SKM-1 treated with dmso at 0.1 percent for 144 hours (cell line): ENCODE measurements at regions not wholly inside any gene's neighbourhood (a gene's known extent, or its start where the extent isn't known, plus 50 kb on each side); places are given as distances from the start of the nearest gene placed in this dataset.

Experiments
- DNase-seq: peaks from one replicate; lab custom pipeline; 2025; ENCODE audit not compliant: unreplicated experiment; lab: John Stamatoyannopoulos, UW

DNA sequence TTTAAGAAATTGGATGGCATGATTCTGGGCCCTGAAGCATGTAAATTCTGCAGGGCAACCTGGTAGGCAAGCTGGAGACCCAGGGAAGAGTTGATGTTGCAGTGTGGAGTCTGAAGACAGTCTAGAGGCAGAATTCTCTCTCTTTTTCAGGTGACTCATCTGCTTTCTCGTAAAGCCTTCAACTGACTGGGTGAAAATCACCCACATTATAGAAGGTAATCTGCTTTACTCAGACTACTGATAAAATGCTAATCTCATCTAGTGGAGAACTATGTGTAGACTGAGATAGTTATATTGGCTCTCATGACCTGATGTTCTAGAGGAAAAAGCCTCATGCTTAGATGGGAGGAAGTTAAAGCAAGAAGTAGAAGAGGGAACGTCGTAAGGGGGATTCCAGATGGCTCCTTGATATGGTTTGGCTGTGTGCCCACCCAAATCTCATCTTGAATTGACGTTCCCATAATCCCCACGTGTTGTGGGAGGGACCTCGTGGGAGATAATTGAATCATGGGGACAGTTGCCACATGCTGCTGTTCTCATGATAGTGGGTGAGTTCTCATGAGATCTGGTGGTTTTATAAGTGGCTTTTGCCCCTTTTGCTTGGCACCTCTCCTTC, 723.8 kb downstream of the BCL11B start:
- no peak for DNase-seq

DNA sequence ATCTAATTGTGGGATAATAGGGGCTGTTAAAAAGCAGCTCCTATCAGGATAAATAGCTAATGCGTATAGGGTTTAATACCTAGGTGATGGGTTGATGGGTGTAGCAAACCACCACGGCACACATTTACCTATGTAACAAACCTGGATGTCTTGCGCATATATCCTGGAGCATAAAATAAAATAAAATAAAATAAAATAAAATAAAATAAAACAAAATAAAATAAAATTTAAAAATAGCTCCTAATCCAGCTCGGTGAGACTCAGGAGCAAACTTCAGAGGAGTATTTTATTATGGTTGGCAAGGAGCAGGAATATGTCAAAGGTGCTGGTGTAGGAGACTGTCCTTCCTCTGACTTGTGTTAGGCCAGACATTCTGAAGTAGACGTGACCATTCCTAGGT, 721.0 kb downstream of the BCL11B start:
- no peak for DNase-seq

DNA sequence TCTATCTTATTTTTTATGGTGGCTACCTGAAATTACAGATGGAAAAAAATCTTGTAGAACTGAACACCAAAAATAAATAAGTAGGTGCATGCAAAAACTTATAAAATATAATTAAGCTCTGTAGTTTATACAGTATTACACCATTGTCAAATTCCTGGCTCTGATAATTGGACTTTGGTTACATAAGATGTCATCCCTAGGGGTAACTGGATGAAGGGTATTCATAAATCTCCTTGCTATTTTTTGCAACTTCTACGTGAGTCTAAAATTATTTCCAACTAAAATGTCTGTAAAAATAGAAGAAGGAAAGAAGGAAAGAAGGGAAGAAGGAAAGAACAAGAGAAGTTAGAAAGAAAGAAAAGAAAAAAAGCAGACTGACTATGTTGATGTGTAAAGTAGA, 716.6 kb downstream of the BCL11B start:
- no peak for DNase-seq

DNA sequence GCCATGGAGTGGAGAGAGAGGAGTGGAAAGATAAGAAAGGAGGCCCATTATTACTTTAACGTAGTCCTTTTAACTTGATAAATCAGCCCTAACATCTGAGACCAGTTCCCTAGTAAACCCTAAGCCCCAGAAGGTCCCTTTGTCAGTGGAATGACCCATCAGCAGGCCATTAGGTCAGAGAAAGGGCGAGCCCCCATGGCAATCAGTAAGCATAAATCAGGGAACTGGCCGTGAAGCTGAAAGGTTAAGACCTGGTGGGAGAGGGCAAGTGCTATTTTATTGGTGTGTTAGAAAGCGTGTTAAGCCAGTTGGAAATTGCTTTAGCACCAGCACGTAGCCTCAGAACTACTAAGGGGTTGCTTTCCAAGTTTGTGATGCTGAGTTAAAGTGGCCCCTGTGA, 708.0 kb downstream of the BCL11B start:
- no peak for DNase-seq

DNA sequence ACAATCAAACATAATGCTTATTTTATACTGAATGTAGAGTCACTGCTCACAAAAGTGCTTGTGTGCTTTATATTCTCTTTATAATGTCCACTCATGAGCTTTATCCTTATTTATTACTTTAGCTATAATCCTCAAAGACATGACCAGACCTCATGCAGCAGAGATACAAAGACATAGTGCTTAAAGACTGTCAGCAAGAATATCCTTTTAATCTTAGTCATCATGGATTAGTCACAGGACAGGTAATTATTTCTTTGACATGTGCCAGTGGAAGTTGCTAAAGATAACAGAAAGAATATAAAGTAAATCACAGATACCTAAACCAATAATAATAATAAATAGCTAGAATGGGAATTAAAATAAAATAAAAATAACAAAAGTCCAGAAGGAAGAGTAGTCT, 707.5 kb downstream of the BCL11B start:
- DNase-seq, result no peak

DNA sequence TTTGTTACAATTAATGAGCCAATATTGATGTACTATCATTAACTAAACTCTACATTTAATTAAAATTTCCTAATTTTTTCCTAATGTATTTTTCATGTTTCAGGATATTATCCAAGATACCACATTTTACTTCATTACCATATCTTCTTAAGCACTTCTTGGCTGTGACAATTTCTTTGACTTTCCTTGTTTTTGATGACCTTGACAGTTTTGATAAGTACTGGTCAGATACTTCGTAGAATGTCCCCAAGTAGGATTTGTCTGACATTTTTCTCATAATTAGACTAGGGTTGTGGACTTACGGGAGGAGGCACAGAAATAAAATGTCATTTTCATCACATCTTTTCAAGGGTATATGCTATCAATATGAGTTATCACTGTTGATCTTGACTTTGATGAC, 700.9 kb downstream of the BCL11B start:
- DNase-seq, result no peak

DNA sequence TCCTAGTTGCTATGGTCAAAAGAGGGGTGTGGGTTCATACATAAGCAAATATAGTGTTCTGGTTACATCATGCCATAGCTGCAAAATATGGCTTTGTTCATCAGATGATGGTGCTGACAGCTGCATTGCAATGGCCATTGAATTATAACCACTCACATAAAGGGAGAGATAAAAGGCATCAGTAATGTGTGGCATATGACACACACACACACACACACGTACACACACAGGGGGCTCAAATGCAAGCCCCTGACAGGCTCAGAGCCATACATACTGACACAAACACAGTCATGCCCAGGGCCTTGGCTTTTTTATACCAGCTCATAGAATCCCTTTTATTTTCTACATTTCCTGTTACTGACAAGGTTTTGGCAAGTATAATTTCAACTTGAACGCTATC, 698.9 kb downstream of the BCL11B start:
- no peak for DNase-seq

DNA sequence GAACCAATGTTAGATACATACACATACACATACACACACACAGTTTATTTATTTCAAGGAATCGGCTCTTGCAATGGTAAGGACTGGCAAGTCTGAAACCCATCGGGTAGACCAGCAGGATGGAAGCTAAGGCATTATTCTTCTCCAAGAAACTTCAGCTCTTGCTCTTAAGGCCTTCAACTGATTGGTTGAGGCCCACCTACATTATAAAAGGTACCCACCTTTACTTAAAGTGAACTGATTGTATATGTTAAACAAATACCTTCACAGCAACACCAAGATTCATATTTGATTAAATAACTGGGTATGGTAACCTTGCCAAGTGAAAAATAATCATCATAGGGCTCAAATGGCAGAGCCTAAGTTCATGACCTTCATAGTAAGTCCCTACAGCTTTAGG, 695.5 kb downstream of the BCL11B start:
- DNase-seq, result no peak

DNA sequence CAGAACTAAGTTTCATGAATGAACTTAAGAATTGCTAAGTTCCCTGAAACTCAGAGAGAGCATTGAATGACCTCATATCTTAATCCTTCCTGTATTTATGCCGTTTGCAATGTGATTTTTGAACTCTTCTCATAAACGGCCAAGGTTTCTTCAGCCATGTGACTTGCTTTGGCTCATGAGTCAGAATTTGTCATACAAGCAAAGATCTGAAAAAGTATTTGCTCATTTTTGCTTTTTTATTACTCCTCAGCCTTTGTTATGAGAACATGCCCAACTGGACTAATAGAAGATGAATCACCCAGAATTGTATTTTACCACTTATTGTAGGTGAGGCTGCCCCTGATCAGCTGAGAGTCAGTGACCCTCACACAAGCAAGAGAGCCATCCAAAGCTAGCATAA, 693.8 kb downstream of the BCL11B start:
- DNase-seq, result no peak

DNA sequence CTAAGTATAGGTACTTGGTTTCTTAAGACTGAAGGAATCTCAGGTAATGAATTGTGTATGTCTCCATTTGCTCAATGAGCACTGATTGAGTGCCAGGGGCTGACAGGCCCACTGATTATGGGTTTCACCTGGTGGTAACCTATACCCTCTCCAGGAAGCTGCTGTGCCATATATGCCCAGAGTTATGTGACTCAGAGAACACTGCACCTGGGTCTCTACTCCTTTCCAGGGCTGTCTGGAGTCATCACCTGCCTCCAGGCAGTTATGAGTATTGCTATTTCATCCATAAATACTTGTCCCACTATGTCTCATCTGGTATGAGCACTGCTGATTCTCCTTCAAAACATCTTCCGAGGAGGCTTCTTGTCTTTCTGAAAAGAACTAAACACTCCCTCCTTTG, 692.9 kb downstream of the BCL11B start:
- no peak for DNase-seq

DNA sequence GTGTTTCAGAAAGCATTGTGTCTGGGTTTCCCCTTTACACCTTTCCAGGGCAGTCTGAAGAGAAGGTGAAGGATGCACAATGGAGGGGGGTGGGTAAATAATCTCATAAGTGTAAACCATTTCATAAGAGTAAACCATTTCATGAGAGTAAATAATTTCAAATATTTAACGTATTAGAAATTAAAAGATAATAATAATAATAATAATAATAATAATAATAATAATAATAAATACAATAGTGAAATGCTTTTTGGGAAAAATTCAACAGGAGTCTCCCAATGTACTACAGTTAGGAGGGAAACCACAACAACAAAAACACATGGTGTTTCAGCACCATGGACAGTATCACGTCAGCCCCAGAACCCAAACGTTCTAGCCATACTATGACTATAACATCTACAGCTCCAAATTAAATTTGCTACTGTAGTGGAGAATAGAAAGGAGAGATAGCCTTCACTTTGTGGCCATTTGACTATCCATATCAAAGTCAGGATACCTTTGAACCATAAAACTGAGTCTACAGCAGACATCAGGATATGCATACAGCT, 691.8 kb downstream of the BCL11B start:
- no peak for DNase-seq

DNA sequence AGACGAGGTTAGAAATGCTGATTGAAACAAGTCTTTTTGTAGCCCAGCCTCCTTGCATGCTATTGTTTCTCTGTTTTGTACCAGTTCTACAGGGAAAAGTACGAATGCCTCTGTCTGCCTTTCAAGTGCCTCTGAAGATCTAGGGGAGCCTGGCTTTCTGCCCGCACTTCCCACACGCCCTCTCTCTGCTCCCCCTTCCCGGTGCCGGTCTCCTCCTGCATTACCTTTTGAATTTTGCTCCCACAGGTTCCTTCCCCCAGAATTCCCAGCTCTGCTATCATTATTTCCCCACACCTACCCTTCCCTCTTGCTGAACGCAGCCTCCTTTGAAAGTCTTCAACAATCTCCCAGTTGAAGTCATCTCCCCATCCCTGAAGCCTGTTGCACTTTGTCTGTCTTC, 689.7 kb downstream of the BCL11B start:
- DNase-seq, result no peak

DNA sequence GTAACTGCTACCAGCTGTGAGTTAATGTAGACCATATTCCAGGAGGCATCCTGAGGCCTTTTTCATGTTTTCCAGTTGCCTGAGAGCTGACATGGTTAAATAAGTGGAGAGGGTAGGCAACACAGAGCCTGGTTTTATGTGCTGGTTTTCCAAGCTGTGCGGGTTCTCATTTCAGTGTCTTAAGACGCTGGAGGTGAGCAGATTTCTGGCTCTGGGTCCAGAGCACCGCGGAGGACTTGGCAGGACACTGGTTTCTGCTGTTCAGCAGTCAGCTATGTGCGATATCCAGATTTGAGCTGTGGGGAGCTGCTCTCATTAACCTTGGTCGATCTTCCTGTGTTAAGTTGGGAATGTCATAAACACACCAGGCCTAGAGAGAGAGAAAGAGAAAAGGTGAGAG, 680.8 kb downstream of the BCL11B start:
- no peak for DNase-seq

DNA sequence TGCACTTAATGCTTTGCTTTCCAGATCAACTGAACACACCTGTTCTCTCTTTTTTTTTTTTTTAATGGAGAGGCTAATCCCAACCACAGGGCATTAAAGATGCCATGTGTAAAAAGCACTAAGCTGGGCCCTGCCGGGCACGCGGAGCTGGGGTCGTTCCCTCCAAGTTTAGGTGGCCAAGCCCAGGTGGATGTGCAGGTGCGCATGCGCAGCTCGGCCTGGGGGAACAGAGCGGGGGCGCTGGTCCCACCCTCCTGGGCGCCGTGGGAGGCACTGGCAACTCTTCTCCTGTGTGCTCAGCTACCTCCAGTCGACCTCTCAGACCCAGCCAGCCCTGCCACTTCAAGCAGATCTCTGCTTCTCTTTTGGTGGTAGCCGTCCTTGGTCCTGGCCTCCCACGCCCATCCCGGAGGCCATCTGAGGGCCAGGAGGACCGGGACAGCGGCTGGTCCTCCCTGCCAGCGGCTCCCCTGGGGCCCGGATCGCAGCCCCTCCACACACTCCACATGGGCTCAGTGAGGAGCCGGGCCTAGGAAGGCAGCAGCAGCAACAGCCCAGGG, 679.3 kb downstream of the BCL11B start:
- no peak for DNase-seq

DNA sequence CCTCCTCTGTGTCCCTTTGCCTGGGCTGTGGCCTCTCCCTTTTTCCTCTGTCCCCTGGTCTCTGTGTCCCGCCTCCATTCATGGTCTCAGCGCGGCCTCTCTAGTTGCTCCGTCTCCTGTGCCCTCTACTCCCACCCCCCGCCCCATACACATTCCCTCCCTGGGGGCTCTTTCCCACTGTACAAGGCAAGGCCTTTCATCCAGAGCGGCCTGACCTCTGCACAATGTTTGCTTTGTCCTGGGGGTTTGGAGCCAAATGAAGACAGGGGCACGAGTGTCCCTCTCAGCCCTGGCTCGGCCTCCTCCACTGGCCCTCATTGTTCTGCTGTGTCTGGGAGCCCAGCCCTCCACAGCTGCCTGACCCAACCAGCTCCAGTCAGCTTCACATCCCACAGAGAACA, 678.6 kb downstream of the BCL11B start:
- DNase-seq, result no peak

DNA sequence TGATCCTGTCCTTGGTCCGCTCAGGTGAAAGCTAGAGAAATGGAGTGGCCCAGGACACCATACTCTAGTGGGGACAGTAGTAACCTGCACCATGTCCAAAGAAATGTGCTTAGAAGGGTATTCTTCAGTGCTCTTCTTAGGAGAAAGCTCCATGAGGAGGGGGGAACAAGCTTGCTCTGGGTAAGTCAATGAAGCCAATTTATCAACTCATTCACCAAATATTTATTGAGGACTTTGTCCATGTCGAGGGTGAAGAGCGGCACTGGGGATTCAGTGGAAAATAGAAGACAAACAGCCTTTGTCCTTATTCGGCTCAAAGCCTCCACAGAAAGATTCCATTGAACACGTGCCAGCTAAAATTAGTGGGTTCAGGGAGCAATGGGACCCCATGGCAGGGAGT, 677.8 kb downstream of the BCL11B start:
- DNase-seq, result no peak

DNA sequence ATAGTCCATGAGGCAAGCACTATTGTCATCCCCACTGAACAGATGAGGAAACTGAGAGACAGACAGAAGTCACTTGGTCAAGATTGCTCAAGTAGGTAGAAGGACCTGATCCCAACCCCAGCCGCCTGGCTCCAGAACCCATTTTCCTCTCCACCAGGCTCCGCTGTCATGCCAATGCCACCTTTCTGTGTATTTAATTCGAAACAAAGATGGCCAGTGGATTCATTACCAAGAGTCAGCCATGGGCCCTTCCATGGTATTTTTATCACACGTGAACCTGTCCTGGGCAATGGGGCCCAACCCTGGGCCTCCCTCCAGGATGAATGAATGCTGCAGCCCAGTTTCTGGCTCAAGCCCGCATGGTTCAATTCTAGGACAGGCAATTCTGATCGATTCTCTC, 673.4 kb downstream of the BCL11B start:
- no peak for DNase-seq

DNA sequence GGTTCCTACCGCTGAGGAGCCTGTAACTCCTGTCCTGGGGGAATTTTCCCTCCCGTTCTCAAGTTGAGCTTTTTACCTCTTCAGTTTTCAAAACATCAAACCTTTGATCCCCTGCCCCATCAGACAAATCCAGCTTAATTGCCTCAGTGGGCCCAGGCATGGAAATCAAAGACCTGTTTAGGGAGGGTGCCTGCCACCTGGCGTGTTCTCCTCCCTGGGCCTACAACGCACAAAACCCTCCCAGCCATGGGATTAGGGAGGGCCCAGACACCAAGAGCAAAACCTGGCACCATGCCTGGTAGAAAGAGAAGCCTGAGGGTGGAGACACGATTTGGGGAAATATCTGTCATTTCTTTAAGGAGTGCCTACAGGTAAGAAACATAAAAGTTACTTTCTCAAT, 672.9 kb downstream of the BCL11B start:
- DNase-seq, result no peak

DNA sequence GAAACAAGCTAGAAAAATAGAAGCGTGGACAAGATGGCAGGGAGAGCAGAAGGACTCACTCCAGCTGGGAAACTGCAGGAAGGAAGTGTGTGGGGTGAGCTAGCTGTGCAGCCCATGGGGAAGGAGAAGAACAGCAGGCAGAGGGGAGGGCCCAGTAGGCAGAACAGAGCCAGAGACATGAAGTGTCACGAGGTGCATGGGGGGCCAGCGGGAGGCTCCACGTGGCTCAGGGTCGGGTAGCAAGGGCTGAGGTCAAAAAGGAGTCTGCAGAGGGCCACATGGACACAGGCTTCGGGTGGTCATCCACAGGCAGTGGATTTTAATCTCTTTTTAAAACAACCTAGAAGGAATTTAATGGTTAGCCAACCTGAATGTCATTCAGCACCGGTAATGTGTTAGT, 669.0 kb downstream of the BCL11B start:
- no peak for DNase-seq

DNA sequence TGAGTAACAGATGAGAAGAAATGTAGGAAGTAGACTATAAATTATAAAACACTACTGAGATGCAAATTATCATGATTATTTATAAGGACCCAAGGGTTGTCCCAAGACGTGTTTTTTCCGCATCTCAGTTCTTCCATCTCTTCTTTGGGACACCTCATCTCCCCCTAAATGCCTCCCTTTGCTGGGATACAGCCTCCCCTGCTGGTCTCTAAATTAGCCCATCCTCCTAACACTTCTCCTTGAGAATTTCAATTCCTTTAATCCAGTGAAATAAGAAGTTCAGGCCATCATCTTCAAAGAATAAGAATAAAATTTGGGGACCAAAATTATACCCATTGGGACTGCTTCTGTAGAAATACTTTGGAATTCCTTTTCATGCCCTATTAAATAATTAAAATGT, 667.0 kb downstream of the BCL11B start:
- no peak for DNase-seq

DNA sequence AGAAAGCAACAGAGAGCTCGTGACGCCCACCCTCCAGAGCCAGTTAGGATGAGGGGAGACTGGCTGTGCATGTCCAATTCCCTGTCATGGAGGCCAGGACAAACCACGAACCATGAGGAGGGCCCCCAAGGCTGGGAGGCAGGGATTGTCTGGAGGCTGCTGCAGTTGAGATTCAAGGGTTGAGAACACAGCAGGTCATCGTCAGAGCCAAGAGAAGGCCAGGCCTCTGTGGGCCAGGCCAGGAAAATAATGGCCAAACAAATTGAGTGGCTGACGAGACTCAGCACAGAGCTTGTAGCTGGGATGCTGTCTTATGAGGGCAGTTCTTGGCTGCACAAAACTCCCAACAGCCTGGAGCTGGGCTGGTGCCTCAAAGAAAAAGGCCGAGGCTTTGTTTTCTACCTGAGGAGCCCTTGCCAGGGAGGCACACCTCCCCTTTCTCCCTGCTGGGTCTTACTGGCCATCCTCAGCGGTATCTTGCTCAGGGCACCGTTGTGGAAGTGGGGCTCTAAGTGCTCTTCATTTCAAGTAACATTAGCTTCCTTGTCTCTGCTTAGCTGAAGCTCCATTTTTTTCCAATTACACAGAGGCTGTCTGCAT, 665.9 kb downstream of the BCL11B start:
- no peak for DNase-seq

DNA sequence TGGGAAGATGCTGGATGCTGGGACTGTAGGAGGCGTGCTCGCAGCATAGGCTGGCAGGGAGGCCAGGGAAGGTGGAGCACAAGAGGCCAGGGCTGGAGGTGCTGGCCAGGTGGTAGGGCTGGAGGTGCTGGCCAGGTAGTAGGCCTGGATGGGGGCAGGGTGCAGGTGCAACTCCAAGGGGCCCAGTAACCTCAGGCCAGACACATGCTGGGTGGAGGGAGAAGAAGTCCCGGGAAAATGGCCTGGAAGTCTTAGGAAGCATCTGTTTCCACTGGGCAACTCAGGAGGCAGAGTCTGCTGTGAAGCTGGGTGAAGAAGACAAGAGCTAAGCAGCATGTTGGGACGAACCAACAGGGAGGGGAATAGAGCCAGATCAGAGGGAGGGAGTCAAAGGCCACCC, 665.2 kb downstream of the BCL11B start:
- no peak for DNase-seq
